ENCODE measurements at regions not wholly inside any gene's neighbourhood (a gene's known extent, or its start where the extent isn't known, plus 50 kb on each side); places are given as distances from the start of the nearest gene placed in this dataset.

DNA sequence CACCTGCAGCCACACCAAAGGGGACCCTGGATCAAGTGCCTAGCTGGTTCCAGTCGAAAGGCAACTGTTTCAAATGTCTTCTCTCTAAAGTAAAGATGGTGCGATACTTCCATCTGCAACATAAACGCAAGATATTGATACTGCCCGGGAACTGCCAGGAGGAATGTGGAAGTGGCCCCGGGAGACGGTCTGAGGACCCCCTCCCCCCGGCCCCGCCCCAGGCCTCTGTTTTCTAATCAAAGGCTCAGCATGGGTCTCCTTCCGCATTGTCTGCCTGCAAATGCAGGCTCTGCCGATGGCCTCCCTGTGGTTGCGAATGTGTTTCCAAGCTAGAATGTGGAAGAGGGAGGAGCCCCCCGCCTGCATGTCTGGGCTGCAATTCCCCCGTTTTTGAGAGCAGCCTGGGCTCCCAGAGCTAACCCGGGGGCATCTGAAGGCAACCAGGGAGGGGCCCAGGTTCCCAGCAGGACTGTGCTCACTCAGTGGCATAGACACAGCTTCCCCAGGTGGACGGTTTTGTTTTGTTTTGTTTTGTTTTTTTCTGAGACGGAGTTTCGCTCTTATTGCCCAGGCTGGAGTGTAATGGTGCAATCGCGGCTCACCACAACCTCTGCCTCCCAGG is 223.9 kb upstream of the PPP2R2D start:
- DNase-seq, result no peak

DNA sequence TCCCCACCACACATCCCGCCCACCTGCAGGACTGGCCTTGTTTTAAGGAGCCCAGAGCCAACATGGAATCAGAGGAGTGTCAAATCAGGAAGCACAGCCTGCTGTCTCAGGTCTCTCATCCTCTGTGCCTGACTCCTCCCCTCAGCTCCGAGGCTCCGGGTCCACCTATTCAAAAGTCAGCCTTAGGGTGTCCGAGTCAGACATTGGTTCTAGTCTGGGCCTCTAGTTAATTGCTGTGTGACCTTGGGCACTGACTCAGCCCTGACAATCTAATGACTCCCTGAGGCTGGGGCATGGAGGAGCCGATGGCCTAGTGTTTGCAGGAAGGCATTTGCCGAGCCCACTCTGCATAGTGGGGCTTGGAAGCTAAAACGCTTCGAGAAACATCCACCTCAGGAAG is 223.1 kb upstream of the PPP2R2D start:
- peak; percentile 83 for DNase-seq

- DNase-seq, result no peak
These were observed 222.6 kb upstream of the PPP2R2D start for GRCh38 chr10:131678171-131678570.

DNA sequence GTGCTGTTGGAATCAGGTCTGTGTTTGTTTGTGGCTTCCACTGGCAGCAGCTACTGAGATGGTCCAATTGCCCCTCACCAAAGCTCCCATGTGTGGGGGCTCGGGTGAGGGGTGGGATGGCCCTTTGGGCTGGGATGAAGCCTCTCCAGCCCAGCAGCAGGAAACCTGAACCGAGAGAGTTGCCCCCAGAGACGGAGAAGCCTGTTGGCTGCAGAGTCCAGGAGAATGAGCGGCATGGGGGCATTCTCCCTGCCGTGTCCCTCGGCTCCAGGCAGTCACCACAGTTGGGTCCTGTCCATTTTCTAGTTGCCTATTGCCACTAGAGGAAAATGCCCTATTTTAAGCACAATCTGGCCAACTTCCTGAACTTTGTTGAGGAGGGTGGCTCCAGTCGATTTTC is 222.2 kb upstream of the PPP2R2D start:
- no peak for DNase-seq

DNA sequence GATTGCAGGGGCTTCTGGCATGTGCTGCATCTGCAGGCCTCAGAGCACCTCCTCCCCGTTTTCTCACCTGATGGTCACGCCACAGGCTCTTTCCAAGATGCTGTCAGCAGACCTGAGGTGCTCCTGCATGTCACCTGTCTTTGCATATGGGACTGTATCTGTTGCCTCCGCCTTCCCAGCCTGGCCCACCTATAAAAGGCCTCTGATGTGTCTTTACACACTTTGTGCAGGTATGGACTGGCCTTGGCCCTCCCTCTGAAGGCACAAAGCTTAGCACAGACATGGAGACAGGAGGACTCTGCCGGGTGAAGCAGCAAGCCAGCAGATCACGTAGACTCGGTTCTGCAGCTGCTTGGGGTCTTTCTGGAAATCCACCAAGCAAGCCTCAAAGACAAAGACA is 220.9 kb upstream of the PPP2R2D start:
- DNase-seq, result no peak

GRCh38 chr10:131681122-131681521 is 219.7 kb upstream of the PPP2R2D start:
- no peak for DNase-seq

DNA sequence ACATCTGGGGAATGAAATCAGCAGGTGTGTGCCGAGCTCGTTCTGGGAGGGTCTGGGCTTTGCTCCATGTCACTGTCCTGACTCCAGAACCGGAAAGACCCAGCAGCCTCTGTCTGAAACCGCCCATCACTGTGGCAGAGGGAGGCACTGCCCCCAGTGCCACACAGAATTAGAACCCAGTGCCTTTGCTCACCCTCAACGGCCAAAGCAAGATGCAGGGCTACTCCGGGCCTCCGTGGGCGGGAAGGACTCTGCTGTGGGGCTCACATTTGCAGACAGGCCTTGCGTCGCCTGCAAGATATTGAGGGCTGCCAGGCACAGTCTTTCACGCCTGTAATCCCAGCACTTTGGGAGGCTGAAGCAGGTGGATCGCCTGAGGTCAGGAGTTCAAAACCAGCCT is 219.2 kb upstream of the PPP2R2D start:
- no peak for DNase-seq

GRCh38 chr10:131682271-131682962 is 218.4 kb upstream of the PPP2R2D start:
- no peak for DNase-seq

DNA sequence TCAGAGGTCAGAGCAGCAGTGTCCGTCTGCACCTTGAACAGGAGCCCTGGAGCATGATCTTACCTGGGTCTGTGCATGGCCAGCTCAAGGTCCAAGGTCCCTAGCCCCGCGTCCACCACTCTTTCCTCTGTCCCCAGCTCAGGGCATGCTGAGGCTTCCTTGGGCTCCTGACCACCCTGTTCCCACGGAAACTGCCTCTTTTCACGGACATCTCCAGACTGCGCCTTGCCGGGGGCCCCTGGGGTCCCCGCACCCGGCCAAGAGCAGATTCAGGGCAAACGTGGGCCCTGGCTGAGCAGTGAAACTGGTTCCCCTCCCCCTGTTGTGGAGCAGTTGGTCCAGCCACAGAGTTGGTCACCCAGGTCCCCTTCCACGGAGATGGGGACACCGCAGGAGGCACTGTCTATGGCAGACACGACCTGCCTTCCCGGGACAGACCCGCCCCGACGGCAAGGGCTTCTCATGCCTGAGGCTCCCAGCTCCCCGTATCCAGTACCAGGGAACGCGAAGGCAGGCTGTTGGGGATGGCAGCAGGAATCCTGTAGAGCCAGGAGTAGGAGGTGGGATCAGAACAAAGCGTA is 217.4 kb upstream of the PPP2R2D start:
- DNase-seq, result no peak

DNA sequence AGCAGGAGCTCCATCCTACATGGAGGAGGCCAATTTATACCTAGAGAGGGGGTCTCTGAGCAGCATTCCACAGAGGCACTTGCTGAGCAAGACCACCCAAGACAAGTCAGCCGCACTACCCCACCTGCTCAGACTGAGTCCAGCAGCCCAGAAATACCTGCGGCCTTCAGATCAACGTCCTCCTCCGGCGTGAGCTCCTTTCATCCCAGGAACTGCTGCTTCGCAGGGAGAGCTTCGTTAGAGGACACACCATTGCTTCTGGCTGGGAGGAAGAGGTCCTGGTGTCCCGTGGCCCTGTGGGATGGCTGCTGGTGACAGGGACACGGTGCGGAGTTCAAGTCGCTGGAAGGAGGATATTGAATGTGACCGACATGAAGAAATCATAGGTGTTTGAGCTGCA is 216.9 kb upstream of the PPP2R2D start:
- no peak for DNase-seq

- no peak for DNase-seq
These were observed 215.8 kb upstream of the PPP2R2D start for GRCh38 chr10:131685007-131685406.

DNA sequence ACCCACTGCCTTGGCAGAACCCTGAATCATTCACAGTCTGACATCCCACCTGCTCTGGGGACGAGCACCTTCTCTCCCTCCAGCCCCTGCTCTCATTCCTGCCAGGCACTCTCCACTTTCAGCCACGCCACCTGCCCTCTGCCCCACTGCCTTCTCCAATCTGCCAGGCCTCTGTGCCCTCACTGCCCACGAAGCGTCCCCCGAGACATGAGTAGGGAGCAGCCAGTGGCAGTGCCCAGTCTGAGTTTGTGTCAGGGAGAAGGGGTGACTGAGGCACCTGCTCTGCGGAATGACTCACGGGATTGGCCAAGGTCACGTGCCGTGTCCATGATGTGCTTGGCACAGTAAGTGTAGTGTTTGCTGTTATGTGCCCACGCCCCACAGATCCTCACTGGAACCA is 215.2 kb upstream of the PPP2R2D start:
- DNase-seq, result no peak

DNA sequence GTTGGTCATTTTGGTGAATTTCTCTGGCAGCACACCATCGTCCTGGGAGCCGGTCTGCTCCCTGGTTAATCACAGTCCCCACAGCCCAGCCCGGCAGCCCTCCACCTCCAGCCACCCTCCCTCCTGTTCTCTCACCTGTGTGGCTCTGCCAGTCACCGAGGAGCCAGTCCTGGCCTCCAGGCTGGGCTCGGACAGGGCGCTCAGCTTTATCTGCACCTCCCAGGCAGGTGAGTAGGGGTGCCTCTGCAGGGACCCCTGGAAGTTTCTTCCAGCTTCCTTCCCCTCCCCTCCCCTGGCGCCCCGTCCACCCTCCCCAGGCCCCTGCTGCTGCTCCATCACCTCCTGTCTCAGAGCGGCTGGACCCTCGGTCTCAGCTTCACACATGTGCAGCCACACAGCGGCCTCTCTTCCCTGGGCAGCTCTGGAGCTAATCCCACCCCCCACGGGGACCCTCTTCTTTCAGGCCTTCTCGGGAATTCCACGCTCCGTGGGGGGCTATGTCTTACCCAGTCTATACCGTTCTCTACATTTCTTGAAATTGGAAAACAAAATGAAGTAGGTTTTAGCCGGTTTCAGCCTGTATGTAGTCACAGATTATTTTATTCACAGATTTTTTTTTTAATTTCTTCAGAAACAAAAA is 213.9 kb upstream of the PPP2R2D start:
- DNase-seq, result no peak

DNA sequence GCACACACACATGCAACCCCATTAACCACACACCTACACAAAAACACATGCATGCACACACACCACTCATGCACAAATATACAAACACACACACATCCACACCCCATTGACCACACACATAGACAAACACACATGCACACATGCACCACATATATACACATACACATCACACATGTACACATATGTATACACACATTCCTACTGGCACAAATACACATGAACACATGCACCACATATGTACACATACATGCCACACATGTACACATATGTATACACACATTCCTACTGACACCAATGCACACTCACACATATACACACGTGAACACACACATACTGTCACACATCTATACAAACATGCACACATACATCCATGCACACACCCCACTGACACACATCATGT is 212.5 kb upstream of the PPP2R2D start:
- DNase-seq, result no peak

DNA sequence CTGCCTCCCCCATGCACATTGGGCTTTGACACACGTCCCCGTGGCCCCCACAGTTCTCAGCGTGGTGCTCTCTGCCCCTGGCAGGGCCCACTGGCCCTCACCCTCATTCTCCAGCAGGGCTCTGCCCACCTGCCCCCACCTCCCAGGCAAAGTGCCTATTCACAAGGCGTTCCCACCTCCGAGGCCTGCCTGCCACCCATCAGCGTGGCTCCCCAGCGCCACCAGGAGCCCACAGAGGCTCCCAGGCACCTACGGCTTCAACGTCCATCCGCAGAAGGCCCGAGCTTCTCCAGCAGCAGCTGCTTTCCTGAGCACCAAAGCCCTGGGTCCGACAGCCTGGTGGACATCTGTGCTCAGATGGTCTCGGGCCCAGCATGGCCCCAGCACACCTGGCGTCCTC is 211.8 kb upstream of the PPP2R2D start:
- DNase-seq, result no peak

DNA sequence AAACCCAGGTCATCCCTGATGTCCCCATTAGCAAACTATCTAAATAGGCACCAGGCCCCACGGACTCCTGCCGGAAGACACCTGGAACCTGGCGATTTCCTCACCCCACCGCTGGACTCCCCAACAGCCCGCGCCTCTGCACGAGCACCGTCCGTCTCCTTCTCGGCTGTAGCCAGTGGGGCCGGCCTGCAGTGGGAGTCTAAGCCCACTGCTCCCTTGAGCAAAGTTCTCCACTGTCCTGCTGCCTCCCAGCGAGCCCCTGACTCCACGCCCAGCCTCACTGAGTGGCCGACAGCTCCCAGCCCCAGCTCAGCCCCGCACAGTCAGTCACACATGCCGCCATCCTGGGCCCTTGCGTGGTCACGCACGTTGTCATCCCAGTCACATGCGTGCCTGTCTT is 211.3 kb upstream of the PPP2R2D start:
- DNase-seq, result no peak

DNA sequence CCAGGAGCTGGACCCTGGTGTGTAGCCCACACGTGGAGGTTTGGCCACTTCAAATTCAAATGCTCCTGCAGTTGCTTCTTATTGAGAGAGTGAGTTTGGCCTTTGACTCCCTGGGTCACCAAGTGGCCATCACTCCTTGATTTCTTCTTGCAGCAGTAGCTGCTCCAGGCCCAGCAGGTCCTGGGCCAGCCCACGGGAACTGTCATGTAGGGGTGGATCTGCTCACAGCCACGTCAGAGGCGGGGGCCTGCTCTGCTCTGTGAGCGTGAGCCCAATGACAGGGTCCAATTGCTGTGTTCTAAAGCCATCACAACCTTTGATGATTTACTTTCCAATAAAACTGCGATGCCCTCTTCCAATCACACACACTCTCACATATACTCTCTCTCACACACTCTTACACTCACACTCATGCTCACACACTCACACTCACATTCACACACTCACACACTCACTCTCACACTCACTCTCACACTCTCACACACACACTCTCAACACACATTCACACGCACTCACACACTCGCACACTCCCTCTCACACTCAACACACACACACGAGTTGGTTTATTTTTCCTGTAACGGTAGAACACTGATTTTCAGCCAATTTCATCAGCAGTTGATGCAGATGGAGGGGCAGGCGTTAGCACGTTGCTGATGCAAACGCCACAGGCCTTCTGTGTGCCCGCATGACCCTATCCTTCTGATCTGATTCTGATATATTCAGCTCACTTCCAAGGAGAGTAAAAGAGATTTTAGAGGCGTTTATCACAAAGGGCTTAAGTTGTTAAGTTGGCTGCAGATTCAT is 210.7 kb upstream of the PPP2R2D start:
- DNase-seq, result no peak

GRCh38 chr10:131690805-131691239 is 210.0 kb upstream of the PPP2R2D start:
- no peak for DNase-seq

GRCh38 chr10:131691481-131692090 is 209.2 kb upstream of the PPP2R2D start:
- DNase-seq, result no peak

- no peak for DNase-seq
These were observed 208.6 kb upstream of the PPP2R2D start for GRCh38 chr10:131692176-131692575.

DNA sequence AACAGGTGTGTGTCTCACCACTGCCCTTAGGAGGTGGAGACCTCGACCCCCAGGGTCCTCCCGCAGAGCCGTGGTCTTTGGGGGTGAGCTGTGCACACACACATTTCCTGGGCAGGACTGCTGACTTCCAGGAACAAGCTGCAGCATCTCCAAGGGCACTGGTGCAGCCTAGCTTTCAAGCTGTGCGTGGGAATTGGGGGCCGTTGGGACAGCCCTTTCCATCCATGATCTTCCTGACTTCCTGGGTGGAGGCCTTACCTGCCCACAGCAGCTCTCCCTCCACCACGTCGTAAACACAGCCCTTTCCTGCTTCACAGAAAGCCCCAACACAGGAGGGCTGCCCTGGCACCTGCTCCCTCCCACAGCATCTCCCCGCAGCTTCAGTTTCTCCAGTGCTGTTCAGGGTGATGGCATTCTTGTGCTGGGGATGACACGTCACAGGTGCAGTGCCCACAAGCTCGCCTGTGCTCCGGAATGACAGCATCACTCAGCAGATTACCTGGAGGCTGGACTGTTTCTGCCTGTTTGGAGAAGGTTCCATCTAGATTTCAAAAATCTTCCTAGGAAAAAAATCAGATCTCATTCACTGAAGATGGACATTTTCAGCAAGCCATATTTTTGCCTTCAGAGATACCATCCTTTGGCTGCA is 208.0 kb upstream of the PPP2R2D start:
- DNase-seq, result no peak

DNA sequence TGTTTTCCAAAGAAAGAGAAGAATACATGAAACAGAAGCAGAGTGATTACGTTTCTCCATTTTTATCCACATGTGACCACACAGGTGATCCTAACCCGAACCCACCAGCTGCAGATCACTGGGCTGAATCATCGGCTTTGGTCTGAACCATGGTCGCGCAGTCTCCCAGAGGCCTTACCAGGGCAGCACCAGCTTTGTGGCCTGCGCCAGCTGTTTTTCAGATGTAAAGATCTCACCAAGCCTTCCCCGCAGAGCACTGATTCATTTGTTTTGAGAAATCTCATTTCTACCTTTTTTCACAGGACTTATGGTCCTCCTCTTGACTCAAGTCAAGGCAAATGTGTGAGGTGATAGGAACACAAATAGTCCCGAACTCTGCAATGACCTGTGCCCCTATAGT is 207.0 kb upstream of the PPP2R2D start:
- no peak for DNase-seq
